Activated CD8-positive, alpha-beta memory T cell treated with anti-CD3 and anti-CD28 coated beads, Interleukin-2, amount 10 ng/mL, durations not matched to agents 7 days and 5 days (primary cell): ENCODE measurements at regions not wholly inside any gene's neighbourhood (a gene's known extent, or its start where the extent isn't known, plus 50 kb on each side); places are given as distances from the start of the nearest gene placed in this dataset.

Source experiments
- ATAC-seq: fragments of 150-1000 bp; cut with Tn5 transposase; one replicate; pipeline ENCODE4 v1.10.0; 2021; ENCODE audit warnings: moderate library complexity
- CTCF ChIA-PET: fragments of 350-600 bp; sonication (Branson Sonifier 250); formaldehyde crosslinking; loops from one replicate; lab custom pipeline; 2021; ENCODE audit warnings: antibody characterized with exemption; lab: Charles Lee
- DNase-seq: peaks from one replicate; pipeline ENCODE4 v3.0.0-alpha.2; 2020
- H3K27ac Mint-ChIP-seq: one replicate; pipeline ENCODE4 v1.8.0; 2021; ENCODE audit warnings: mild to moderate bottlenecking, mixed read lengths
- H3K27me3 Mint-ChIP-seq: one replicate; pipeline ENCODE4 v1.8.0; 2021; ENCODE audit warnings: mixed read lengths
- H3K36me3 Mint-ChIP-seq: one replicate; pipeline ENCODE4 v1.8.0; 2021; ENCODE audit warnings: mild to moderate bottlenecking, mixed read lengths
- H3K4me1 Mint-ChIP-seq: one replicate; pipeline ENCODE4 v1.8.0; 2021; ENCODE audit warnings: mixed read lengths
- H3K4me3 Mint-ChIP-seq: one replicate; pipeline ENCODE4 v1.8.0; 2021; ENCODE audit warnings: mild to moderate bottlenecking, moderate library complexity, mixed read lengths
- H3K9me3 Mint-ChIP-seq: one replicate; pipeline ENCODE4 v1.8.0; 2022; ENCODE audit warnings: low read depth, mixed read lengths

DNA sequence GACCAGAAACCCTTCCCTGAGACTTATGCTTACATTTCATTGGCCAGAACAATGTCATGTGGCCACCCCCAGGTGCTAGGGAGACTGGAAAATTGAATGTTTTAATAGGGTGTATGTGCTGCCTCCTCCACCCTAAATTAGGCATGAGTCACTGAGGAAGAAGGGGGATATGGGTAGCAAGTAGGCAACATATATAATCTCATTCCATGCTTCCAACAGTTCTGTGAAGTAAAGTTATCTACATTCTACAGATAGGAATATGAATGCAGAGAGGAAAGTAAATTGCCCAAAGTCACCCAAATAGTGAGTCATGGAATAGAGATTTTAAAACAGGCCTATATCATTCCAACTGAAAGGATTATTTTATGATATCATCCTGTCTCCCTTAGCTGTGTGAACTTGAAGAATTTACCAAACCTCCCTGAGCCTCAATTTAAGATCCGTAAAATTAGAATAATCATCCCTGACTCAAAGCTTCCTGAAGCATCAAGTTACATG, 168.6 kb upstream of the FGGY start:
- Mint-ChIP-seq H3K4me1 (peaks cover 18% of the 10 kb centered on the region), H3K9me3 (no peaks in the 10 kb centered on the region), H3K27me3 (peaks cover 5% of the 10 kb centered on the region), H3K4me3 (no peak overlapping the region), H3K36me3 (peaks cover 8% of the 10 kb centered on the region), H3K27ac (no peak overlapping the region)
- no peak for ATAC-seq
- no peak for DNase-seq
- CTCF ChIA-PET = interaction anchor here (0.6 kb wide), 1 partner anchor 735 kb away, joined by 3 read pairs; no protein-coding TSS in a partner anchor

DNA sequence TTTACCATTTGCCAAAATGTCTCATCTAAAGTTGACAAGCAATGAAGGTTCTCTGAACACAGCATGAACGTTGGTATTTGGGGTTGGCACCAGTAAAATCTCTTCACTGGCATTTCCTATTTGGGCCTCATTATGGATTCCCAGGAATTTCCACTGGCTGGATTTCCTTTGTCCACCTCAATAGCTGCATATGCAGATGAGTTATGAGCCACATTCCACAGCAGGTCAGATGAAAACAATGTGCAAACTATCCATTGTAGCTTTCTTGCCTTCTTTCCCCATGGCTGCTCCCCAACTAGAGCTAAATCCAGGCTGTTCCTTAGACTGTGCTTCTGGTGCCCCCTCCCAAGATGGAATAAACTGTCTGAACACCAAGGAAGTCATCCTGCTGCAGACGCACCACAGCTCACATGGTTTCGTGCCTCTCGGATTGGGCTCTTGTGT, 168.1 kb upstream of the FGGY start:
- no peak for ATAC-seq

DNA sequence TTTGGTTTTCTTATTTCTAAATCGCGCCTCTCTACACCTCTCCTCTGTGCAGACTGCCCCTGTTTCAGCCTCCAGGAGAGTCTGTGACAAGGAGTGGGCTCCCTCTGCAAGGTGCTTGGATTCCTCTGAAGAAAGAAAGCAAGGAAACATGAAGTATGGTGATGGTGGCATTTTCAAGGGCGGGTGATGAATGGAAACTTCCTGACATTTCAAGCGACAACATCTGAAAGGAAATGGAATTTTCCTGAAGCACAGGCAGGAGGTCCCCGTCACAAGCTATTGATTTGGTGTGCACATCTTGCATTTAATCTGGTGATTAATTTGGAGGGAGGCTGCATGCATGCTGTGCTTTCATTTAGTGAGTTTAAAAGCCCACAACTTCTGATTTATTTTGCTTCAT, 164.6 kb upstream of the FGGY start:
- CTCF ChIA-PET = no interaction called here
- Mint-ChIP-seq H3K9me3 (no peaks in the 10 kb centered on the region), H3K4me1 (no peaks in the 10 kb centered on the region), H3K27me3 (peaks cover 8% of the 10 kb centered on the region), H3K4me3 (no peak overlapping the region), H3K27ac (no peak overlapping the region), H3K36me3 (no peaks in the 10 kb centered on the region)
- no peak for DNase-seq
- ATAC-seq = no peak

More for the DNA sequence above, 168.1 kb upstream of the FGGY start:
- peaks cover 8% of the 10 kb centered on the region for H3K36me3 Mint-ChIP-seq
- no peak overlapping the region for H3K4me3 Mint-ChIP-seq
- CTCF ChIA-PET = no interaction called here
- H3K9me3 Mint-ChIP-seq = no peaks in the 10 kb centered on the region
- no peak for DNase-seq
- H3K27me3 Mint-ChIP-seq = peaks cover 8% of the 10 kb centered on the region
- peaks cover 18% of the 10 kb centered on the region for H3K4me1 Mint-ChIP-seq
- H3K27ac Mint-ChIP-seq = no peak overlapping the region

DNA sequence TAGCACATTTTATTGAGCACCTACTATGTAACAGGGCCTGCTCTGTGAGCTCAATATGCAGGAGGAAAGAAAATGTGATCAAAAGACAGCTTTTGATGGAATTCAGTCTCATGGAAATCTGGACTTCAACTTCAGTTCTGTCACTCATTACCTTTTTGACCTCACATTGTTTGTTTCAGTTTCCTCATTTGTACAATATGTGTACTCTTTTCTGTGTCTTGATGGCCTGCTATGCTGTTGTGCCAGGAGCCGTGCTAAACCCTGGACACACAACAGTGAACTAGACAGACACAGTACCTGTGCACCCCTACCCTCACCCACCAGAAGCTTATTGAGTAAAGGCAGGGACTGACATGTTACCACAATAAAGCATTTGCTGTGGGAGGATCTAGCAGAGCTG, 162.9 kb upstream of the FGGY start:
- Mint-ChIP-seq H3K27me3 (peaks cover 7% of the 10 kb centered on the region), H3K9me3 (no peaks in the 10 kb centered on the region), H3K4me1 (peaks cover 3% of the 10 kb centered on the region), H3K4me3 (no peak overlapping the region), H3K27ac (no peak overlapping the region), H3K36me3 (no peaks in the 10 kb centered on the region)
- CTCF ChIA-PET = no interaction called here
- ATAC-seq = no peak
- DNase-seq = no peak

DNA sequence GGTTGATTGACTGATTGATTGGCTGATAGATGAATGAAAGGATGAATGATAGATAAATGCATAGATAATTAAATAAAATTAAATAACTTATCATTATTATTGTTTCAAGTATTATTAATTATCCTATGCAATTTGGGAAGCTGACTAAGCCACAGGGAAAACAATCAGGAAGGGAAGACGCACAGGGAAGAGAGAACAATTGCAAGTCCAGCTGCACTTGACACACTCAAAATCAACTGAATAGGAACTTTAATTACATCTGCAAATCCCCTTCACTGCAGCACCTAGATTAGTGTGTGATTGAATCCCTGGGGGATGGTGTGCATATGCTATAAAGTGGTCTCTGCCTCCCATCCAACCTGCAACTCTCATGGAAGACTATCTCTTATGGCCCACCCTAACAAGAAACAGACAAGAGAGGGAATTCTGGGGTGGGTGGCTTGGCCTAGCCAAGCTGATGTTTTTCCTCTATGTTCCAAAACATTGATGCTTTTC, 161.1 kb upstream of the FGGY start:
- Mint-ChIP-seq H3K9me3 (no peaks in the 10 kb centered on the region), H3K4me3 (no peak overlapping the region), H3K27me3 (peaks cover 7% of the 10 kb centered on the region), H3K36me3 (no peaks in the 10 kb centered on the region), H3K27ac (no peak overlapping the region), H3K4me1 (peaks cover 3% of the 10 kb centered on the region)
- DNase-seq (no peak), ATAC-seq (no peak)
- CTCF ChIA-PET = no interaction called here

DNA sequence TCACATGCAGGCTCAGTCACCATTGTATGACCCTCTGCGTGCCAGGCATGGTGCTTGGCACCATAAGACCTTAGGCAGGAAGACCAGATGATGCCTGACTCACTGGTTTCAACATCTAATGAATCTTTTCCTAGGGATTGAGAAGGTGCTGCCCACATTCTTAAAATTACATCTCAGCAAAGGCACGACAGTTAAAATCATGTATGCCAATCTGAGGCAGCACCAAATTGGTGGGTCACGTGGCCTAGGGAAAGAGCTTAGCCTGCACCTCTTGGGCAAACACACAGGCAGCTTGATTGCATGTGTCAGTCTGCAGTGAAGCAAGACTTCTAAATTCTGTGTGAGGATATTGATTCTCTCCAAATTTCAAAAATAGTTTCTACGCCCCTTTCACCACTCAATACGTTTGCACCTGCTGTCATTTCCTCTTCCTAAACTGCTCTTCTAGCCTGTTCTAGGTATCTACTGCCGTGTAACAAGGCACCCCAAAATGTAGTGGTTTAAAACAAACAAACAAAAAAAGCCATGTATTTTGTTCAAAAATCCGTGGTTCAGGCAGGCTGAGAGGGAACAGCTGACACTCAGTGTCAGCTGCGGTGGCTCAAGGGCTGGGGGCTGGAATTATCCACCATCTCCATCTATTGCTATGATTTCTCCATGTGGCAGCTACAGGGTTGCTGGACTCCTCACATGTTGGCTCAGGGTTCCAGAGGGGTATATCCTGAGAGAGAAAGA, 160.2 kb upstream of the FGGY start:
- Mint-ChIP-seq H3K27me3 (peaks cover 7% of the 10 kb centered on the region), H3K4me3 (no peak overlapping the region), H3K9me3 (no peaks in the 10 kb centered on the region), H3K27ac (no peak overlapping the region), H3K4me1 (peaks cover 7% of the 10 kb centered on the region), H3K36me3 (no peaks in the 10 kb centered on the region)
- no peak for DNase-seq
- CTCF ChIA-PET = no interaction called here
- ATAC-seq = no peak

DNA sequence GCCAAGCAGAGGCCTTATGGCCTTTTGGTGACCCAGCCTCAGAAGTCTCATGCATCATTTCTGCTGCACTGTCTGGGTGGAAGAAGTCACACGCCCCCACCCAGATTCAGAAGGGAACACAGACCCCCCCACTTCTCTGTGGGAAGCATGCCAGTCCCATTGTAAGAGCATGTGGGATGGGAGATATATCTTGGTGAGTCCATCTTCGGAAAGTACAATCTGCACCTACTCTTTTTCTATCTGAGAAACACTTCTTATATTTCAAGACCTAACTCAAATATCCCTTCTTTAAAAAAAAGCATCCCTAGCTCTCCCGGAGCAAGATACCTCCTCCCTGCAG, 159.6 kb upstream of the FGGY start:
- CTCF ChIA-PET = no interaction called here

DNA sequence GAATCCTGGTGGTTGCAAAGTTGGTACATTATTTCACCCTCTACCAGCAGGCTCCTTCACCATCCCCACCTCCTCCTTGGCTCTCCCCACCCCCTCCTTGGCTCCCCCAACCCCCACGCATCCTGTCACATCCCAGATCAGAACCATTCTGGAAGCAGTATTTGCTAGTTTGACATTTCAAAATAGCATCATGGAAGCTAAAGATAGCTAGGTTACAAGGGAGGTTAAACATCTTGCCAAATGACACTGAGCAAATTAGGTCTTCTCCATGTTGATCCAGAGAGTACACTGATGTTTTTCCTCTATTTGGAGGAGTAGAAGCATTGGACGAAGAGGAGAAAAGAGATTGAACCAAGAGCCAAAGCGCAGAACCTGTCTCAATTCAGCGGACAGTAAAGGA, 158.9 kb upstream of the FGGY start:
- no peaks in the 10 kb centered on the region for H3K9me3 Mint-ChIP-seq

More for the DNA sequence above, 159.6 kb upstream of the FGGY start:
- peaks cover 10% of the 10 kb centered on the region for H3K4me1 Mint-ChIP-seq
- no peak for ATAC-seq
- H3K4me3 Mint-ChIP-seq = no peak overlapping the region
- no peaks in the 10 kb centered on the region for H3K36me3 Mint-ChIP-seq
- no peaks in the 10 kb centered on the region for H3K9me3 Mint-ChIP-seq
- peaks cover 7% of the 10 kb centered on the region for H3K27me3 Mint-ChIP-seq
- H3K27ac Mint-ChIP-seq = no peak overlapping the region
- DNase-seq = no peak

DNA sequence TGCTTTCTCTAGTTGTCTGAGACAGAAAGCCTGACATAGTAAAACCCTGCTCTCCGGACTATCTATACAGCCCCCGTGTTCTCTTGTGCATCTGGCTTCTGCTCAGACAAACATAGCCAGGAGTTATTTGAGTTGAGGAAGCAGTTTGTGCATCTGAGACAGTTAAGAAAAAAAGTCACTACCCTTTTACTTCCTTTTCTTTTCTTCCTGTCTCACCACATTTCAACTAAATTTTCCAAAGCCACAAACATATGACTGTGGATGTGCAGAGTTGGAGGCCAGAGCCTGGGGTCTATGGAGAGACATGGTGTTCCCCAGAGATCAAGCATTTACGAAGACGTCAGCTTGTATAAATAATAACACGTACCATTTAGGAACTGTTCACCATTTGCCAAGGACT, 158.5 kb upstream of the FGGY start:
- Mint-ChIP-seq H3K36me3 (no peaks in the 10 kb centered on the region), H3K9me3 (no peaks in the 10 kb centered on the region), H3K27ac (no peak overlapping the region), H3K4me1 (peaks cover 21% of the 10 kb centered on the region), H3K4me3 (no peak overlapping the region), H3K27me3 (peaks cover 3% of the 10 kb centered on the region)
- CTCF ChIA-PET = no interaction called here
- DNase-seq (no peak), ATAC-seq (no peak)

More for the DNA sequence above, 158.9 kb upstream of the FGGY start:
- no peaks in the 10 kb centered on the region for H3K36me3 Mint-ChIP-seq
- H3K4me1 Mint-ChIP-seq = peaks cover 17% of the 10 kb centered on the region
- H3K4me3 Mint-ChIP-seq = no peak overlapping the region
- no peak for ATAC-seq
- H3K27me3 Mint-ChIP-seq = peaks cover 7% of the 10 kb centered on the region
- DNase-seq = no peak
- CTCF ChIA-PET = no interaction called here
- no peak overlapping the region for H3K27ac Mint-ChIP-seq

DNA sequence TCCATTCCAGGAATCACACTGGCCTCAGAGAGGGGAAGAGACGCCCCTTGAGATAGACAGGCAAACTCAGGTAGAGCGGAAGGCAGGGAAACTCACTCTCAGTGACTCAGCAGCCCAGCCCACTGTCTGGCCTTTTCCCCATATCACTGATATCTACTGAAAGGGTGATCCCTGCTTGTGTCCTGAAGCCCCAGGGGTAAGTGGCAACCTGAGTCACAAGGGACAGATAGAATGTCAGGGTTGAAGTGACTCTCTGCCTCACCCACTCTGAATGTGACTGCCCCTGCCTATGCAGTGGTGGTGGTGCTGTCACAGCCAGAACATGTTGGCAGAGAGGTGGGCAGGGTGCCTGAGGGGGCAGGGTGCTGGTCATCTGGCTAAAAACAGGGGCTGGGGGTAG, 157.5 kb upstream of the FGGY start:
- H3K27me3 Mint-ChIP-seq = no peaks in the 10 kb centered on the region
- no peak for ATAC-seq

DNA sequence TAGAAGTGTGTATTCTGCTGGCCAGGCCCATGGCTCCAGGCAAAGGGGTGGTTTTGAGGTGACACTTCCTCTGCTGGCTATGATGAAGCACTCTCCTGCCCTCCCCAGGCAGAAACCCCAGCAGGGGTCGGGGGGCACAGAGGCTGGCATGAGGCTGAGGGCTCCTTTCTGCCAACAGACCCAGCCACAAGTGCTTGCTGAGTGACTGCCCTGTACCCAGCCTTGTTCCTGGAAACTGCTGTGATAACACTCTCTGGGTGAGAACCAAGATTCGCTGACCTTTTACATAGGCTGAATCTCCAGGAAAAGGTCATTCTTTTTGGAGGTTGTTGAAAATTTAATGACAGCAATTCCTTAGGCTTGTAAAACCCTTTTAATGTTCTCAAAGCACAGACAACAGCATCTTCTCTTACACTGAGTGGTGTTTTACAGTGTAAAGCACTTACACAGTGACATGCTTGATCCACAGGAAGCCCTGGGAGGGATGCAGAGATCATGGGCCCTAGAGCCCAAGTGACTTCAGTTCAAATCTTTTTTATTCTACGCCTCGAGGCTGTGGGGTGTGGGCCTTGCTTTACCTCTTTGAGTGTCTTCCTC, 155.5 kb upstream of the FGGY start:
- no peak for ATAC-seq
- Mint-ChIP-seq H3K4me3 (no peak overlapping the region), H3K36me3 (no peaks in the 10 kb centered on the region), H3K9me3 (no peaks in the 10 kb centered on the region), H3K27me3 (no peaks in the 10 kb centered on the region), H3K27ac (no peak overlapping the region), H3K4me1 (peaks cover 28% of the 10 kb centered on the region)
- DNase-seq = no peak
- CTCF ChIA-PET = no interaction called here

More for the DNA sequence above, 157.5 kb upstream of the FGGY start:
- no peak for DNase-seq
- Mint-ChIP-seq H3K4me3 (no peak overlapping the region), H3K36me3 (no peaks in the 10 kb centered on the region), H3K27ac (no peak overlapping the region), H3K4me1 (peaks cover 21% of the 10 kb centered on the region), H3K9me3 (no peaks in the 10 kb centered on the region)
- CTCF ChIA-PET = no interaction called here

DNA sequence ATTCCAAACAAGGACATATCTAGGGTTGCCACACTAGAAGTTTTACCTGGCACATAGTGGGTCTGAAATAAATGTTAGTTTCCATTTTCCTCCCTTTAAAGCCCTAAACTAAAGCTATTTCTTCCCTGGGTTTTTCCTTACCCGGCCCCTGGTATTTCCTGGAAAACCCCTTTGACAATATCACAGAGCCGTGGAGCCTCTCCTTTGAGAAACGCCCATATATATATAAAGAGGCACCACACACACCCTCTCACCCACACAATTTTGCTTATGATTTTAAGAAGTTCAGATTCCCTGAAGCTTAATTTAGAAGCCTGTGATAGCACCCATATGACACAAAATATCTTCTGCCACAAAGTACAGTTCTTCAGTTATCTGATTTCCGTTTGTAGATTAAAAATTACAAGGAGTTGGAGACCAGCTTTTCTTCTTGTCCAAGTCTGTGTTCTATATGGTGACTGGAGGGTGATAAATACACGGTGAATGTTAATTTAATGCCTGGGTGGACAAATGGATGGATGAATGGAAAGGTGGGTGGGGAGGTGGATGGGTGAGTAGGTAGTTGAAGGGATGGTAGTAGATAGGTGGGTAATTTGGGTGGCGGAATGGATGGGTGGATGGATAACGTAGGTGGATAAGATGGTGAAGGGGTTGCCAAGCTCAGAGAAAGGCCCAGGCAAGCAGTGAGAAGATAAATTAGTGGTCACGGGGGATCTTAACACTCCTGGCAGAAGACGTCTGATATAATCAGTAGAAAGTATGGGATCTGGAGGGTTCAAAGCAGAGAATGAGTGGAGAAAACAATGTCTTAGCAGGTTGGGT, 154.4 kb upstream of the FGGY start:
- H3K36me3 Mint-ChIP-seq = no peaks in the 10 kb centered on the region
- H3K9me3 Mint-ChIP-seq = no peaks in the 10 kb centered on the region
- CTCF ChIA-PET = interaction anchor here (1.0 kb wide), 1 partner anchor 95 kb away, joined by 3 read pairs; no protein-coding TSS in a partner anchor
- no peak overlapping the region for H3K4me3 Mint-ChIP-seq
- no peak for DNase-seq
- H3K4me1 Mint-ChIP-seq = peaks cover 35% of the 10 kb centered on the region
- H3K27ac Mint-ChIP-seq = no peak overlapping the region
- H3K27me3 Mint-ChIP-seq = no peaks in the 10 kb centered on the region
- ATAC-seq = no peak

DNA sequence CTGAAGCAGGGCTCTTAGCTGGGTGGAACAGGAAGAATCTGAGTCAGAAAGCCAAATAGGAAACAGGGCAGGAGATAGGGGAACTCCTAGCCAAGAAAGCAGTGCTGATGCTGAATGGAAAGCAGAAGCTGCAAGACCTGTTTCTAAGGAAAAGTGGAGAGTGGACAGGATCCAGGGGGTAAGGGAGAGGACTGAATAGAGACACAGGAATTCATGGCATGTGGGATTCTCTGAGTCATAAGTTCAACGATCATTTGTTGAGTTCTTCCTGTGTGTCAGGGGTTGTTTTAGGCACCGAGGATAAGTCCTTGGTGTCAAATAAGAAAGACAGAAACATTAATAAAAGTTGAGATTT, 153.8 kb upstream of the FGGY start:
- CTCF ChIA-PET = interaction anchor here (1.0 kb wide), 1 partner anchor 96 kb away, joined by 3 read pairs; no protein-coding TSS in a partner anchor
- no peak overlapping the region for H3K27ac Mint-ChIP-seq
- H3K4me3 Mint-ChIP-seq = no peak overlapping the region
- H3K4me1 Mint-ChIP-seq = peaks cover 38% of the 10 kb centered on the region
- no peaks in the 10 kb centered on the region for H3K27me3 Mint-ChIP-seq
- H3K9me3 Mint-ChIP-seq = no peaks in the 10 kb centered on the region
- no peak for DNase-seq
- no peaks in the 10 kb centered on the region for H3K36me3 Mint-ChIP-seq
- ATAC-seq = no peak
